ENCODE measurements at regions not wholly inside any gene's neighbourhood (a gene's known extent, or its start where the extent isn't known, plus 50 kb on each side); places are given as distances from the start of the nearest gene placed in this dataset.

DNA sequence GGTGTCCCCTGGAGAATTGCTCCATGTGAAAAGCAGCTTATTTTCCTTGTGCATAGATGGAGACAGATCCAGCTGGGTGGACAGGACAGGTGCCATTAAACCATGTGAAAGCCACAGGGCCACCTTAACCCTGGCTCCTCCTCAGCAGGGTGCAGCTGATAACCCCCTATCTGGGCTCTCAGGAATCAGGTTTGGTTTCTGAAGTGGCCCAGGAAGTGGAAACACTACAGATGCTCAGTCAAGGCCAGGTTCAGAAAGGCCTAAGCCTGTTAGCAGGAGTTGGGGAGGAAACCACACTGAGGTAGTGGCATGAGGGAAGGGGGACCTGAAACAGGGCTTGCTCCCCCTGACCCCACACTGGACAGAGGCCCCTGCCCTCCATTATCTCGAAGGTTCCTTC lies 217.0 kb downstream of the SPP2 start:
- TF ChIP-seq TAF1 (IDR thresholded peaks at IDR 0.05; ENCODE audit: low read depth, low read length) (no peak), POU2F2 (IDR thresholded peaks at IDR 0.05; ENCODE audit: low read depth, low read length) (no peak), SPI1 (IDR thresholded peaks at IDR 0.05; ENCODE audit: low read depth, low read length) (no peak), PAX5 (IDR thresholded peaks at IDR 0.05; ENCODE audit: insufficient read depth, low read length, severe bottlenecking) (no peak), POLR2A (IDR thresholded peaks at IDR 0.05; ENCODE audit: low read depth, low read length) (no peak), POLR2AphosphoS5 (IDR thresholded peaks at IDR 0.05; ENCODE audit: low read depth, low read length) (no peak)
- no peak for FAIRE-seq
- no peak for DNase-seq (ENCODE audit: insufficient read length, low spot score)

DNA sequence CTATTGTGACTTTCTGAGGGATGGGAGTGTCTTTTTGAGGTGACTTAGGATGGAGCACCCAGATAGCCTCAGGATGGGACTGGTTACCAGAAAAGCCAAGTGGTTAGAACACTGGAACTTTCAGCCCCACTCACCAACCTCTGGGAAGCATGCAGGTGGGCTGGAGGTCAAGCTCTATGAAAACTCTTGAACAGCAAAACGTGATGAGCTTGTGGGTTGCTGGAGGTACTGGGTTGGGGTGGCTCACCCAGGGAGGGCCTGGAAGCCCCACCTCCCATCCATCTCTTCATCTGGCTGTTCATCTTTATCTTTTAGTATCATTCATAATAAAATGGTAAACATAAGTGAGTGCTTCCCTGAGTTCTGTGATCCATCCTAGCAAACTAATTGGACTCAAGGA lies 216.4 kb downstream of the SPP2 start:
- FAIRE-seq (no peak), DNase-seq (ENCODE audit: insufficient read length, low spot score) (no peak)
- TF ChIP-seq POLR2A (IDR thresholded peaks at IDR 0.05; ENCODE audit: low read depth, low read length): no peak
- no peak for TF ChIP-seq PAX5 (IDR thresholded peaks at IDR 0.05; ENCODE audit: insufficient read depth, low read length, severe bottlenecking)
- TF ChIP-seq TAF1 (IDR thresholded peaks at IDR 0.05; ENCODE audit: low read depth, low read length): no peak
- TF ChIP-seq SPI1 (IDR thresholded peaks at IDR 0.05; ENCODE audit: low read depth, low read length): no peak
- TF ChIP-seq POU2F2 (IDR thresholded peaks at IDR 0.05; ENCODE audit: low read depth, low read length): no peak
- no peak for TF ChIP-seq POLR2AphosphoS5 (IDR thresholded peaks at IDR 0.05; ENCODE audit: low read depth, low read length)

DNA sequence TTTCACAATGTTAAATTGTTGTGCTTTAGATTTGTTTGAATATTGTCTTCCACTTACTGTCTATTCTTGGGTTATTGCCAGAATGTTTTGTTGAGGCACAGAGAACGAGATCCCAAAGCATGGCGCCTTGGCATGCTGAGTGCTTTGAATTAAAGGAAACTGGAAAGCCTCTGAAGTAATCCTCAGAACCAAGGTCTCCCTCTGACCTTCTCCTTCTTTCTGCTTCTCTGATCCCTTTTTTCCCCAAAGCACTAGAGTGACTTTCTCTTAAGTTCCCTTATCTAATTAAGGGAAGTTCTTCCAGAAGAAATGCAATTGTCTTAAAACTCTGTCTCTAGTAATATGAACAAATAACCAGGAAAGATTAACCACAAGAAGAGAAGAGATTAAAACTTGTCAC lies 214.7 kb downstream of the SPP2 start:
- FAIRE-seq (no peak), DNase-seq (ENCODE audit: insufficient read length, low spot score) (no peak)
- TF ChIP-seq TAF1 (IDR thresholded peaks at IDR 0.05; ENCODE audit: low read depth, low read length) (no peak), SPI1 (IDR thresholded peaks at IDR 0.05; ENCODE audit: low read depth, low read length) (no peak), PAX5 (IDR thresholded peaks at IDR 0.05; ENCODE audit: insufficient read depth, low read length, severe bottlenecking) (no peak), POLR2AphosphoS5 (IDR thresholded peaks at IDR 0.05; ENCODE audit: low read depth, low read length) (no peak), POU2F2 (IDR thresholded peaks at IDR 0.05; ENCODE audit: low read depth, low read length) (no peak), POLR2A (IDR thresholded peaks at IDR 0.05; ENCODE audit: low read depth, low read length) (no peak)

DNA sequence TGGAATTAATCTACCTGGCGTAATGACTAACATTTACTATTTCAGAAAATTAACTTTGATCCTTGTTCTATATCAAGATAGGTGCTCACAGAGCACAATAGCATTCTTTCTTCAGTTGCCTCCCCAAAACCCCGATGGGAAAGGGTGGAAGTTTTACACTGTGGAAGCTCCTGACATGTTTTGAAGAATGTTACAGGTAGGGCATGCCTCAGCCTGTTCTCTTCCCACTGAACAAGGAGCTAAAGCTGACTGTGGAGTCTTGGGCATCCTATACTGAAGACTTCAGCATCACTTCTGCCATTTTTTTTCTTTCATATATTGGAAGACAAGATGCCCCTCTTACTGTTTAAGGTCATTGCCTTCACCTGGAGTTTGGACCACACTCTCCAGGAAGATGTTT lies 211.2 kb downstream of the SPP2 start:
- FAIRE-seq: no peak
- TF ChIP-seq POLR2AphosphoS5 (IDR thresholded peaks at IDR 0.05; ENCODE audit: low read depth, low read length) (no peak), PAX5 (IDR thresholded peaks at IDR 0.05; ENCODE audit: insufficient read depth, low read length, severe bottlenecking) (no peak), POU2F2 (IDR thresholded peaks at IDR 0.05; ENCODE audit: low read depth, low read length) (no peak), POLR2A (IDR thresholded peaks at IDR 0.05; ENCODE audit: low read depth, low read length) (no peak), SPI1 (IDR thresholded peaks at IDR 0.05; ENCODE audit: low read depth, low read length) (no peak), TAF1 (IDR thresholded peaks at IDR 0.05; ENCODE audit: low read depth, low read length) (no peak)
- no peak for DNase-seq (ENCODE audit: insufficient read length, low spot score)

DNA sequence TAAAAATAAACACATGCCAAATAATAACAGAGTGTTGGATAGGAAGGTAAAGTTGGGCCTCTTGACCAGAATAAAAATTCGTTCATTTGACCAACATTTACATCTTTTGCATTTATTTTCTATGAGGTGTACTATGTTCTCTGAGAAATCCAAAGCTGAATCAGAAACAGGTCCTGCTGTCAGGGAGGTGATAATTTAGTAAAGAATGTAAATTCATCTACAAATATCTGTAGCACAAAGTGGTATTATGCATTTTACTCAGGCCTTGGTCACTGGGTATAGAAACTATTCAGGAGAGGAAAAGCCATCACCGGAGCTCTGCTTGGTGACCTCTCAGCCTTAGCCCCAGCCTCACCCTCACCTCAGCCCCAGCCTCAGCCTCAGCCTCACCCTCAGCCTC lies 208.9 kb downstream of the SPP2 start:
- no peak for FAIRE-seq
- TF ChIP-seq POU2F2 (IDR thresholded peaks at IDR 0.05; ENCODE audit: low read depth, low read length): no peak
- TF ChIP-seq POLR2A (IDR thresholded peaks at IDR 0.05; ENCODE audit: low read depth, low read length): no peak
- TF ChIP-seq SPI1 (IDR thresholded peaks at IDR 0.05; ENCODE audit: low read depth, low read length): no peak
- TF ChIP-seq POLR2AphosphoS5 (IDR thresholded peaks at IDR 0.05; ENCODE audit: low read depth, low read length): no peak
- TF ChIP-seq TAF1 (IDR thresholded peaks at IDR 0.05; ENCODE audit: low read depth, low read length): no peak
- no peak for TF ChIP-seq PAX5 (IDR thresholded peaks at IDR 0.05; ENCODE audit: insufficient read depth, low read length, severe bottlenecking)
- no peak for DNase-seq (ENCODE audit: insufficient read length, low spot score)

DNA sequence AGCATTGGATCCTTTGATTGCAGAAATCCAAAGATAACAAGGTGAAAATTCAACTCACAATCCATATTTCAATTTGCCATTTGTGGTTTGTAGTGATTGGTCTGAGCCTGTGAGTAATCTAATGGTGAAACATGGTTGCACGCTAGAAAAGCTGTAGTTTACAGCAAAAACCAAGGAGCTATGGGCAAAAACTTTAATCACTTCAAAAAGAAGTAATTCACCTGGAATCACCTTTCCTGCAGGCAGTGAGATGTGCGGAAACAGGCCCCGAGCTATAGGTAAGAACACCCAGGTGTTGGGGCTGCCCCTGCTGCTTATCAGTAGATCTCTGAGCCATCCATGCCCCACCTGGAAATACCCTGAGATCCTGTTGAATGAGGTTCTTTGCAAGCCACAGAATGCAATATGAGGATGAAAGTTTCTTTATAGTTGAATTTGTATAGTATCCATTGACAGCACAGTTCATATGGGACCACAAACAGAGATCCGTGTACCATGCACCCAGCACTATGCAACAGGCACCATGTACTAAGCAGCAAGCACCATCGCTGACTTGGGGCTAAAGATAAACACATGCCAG lies 208.2 kb downstream of the SPP2 start:
- FAIRE-seq (no peak), DNase-seq (ENCODE audit: insufficient read length, low spot score) (no peak)
- TF ChIP-seq POLR2A (IDR thresholded peaks at IDR 0.05; ENCODE audit: low read depth, low read length) (no peak), POLR2AphosphoS5 (IDR thresholded peaks at IDR 0.05; ENCODE audit: low read depth, low read length) (no peak), SPI1 (IDR thresholded peaks at IDR 0.05; ENCODE audit: low read depth, low read length) (no peak), TAF1 (IDR thresholded peaks at IDR 0.05; ENCODE audit: low read depth, low read length) (no peak), PAX5 (IDR thresholded peaks at IDR 0.05; ENCODE audit: insufficient read depth, low read length, severe bottlenecking) (no peak), POU2F2 (IDR thresholded peaks at IDR 0.05; ENCODE audit: low read depth, low read length) (no peak)

DNA sequence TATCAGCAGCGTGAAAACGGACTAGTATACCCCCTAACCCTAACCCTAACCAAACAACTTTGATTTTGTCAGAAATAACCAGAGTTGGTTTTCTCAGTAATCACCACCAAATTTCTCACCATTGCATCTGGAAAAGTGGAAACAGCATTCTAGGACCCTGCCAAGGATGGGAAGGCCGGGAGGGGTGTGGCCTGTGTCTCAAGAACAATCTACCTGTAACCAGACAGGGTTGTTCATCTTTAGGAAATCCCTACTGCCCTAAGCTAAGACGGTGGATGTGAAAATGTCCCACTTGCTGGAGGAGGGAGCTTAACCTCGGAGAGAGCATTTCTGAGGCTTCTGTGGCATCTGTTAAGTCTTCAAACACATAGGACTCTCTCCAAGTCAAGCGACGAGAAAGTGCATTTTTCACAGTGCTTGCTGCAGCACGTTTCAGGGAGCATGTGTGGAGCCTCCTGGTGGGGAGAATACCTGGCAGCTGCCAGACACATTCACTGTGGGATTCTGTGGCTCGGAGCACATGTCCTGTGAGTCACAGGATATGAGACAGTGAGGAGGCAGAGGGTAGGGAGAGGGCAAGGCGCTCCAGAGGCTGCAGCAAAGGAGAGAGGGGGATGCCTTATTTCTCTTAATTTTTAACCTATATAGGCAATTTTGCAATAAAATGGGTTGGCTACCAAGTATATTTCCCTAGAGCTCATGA lies 207.5 kb downstream of the SPP2 start:
- no peak for FAIRE-seq
- TF ChIP-seq TAF1 (IDR thresholded peaks at IDR 0.05; ENCODE audit: low read depth, low read length) (no peak), POLR2AphosphoS5 (IDR thresholded peaks at IDR 0.05; ENCODE audit: low read depth, low read length) (no peak), POLR2A (IDR thresholded peaks at IDR 0.05; ENCODE audit: low read depth, low read length) (no peak), PAX5 (IDR thresholded peaks at IDR 0.05; ENCODE audit: insufficient read depth, low read length, severe bottlenecking) (no peak)
- DNase-seq (ENCODE audit: insufficient read length, low spot score): no peak

DNA sequence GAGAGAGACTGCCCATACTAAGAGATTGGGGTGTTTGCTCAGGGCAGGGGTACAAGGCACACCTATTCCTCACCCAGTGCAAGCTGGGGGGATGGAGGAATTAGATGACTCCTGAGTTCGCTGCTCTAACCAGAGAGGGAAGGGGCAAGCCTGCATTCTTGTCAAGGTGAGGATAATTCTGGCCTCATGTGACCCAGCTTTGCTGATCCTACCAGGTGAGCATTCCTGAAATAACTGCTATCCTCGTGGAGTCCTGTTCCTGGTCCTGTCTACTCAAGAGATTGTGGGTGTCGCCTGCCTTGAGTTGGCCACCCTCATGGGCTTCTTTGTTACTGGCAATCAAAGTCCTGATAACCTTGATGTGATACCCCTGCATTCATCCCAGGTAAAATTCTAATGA lies 206.0 kb downstream of the SPP2 start:
- no peak for FAIRE-seq
- no peak for DNase-seq (ENCODE audit: insufficient read length, low spot score)
- TF ChIP-seq POLR2A (IDR thresholded peaks at IDR 0.05; ENCODE audit: low read depth, low read length) (no peak), POU2F2 (IDR thresholded peaks at IDR 0.05; ENCODE audit: low read depth, low read length) (no peak), TAF1 (IDR thresholded peaks at IDR 0.05; ENCODE audit: low read depth, low read length) (no peak), PAX5 (IDR thresholded peaks at IDR 0.05; ENCODE audit: insufficient read depth, low read length, severe bottlenecking) (no peak)

DNA sequence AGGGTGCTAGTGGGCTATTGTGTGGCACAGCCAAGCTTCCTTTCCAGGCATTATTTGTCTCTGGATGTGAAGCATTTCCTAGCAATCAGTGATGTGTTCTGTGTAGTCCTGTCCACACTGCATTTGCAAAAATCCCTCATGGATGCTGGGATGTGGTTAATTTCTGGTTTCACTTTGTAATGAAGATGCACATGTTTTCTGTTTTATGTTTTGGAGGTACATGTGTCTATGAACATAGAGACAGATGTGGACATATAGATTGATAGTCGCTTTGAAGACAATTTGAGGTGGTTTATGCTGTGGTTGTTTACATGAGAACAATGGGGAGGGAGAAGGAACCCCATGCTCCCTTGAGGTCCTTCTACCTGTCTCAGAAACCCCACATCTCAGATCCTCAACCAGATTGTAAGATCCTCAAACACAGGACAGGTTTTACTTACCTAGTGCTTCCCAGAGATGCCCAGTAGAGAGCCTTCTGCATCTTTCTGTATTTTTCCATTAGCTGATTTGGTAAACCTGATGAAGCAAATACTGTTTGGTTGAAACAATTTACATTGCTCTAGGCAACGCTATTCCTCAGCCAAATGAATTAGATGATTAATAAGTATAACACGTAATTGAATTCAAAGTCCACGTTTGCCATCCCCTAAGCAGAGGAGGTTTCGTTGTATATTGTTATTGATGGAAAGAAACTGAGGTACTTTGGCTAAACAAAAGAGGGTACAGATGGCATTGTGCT lies 204.4 kb downstream of the SPP2 start:
- DNase-seq (ENCODE audit: insufficient read length, low spot score): no peak
- FAIRE-seq: no peak

More for the DNA sequence above, 204.4 kb downstream of the SPP2 start:
- no peak for TF ChIP-seq POLR2A (IDR thresholded peaks at IDR 0.05; ENCODE audit: low read depth, low read length)
- TF ChIP-seq SPI1 (IDR thresholded peaks at IDR 0.05; ENCODE audit: low read depth, low read length): no peak
- no peak for TF ChIP-seq POU2F2 (IDR thresholded peaks at IDR 0.05; ENCODE audit: low read depth, low read length)
- no peak for TF ChIP-seq POLR2AphosphoS5 (IDR thresholded peaks at IDR 0.05; ENCODE audit: low read depth, low read length)
- TF ChIP-seq PAX5 (IDR thresholded peaks at IDR 0.05; ENCODE audit: insufficient read depth, low read length, severe bottlenecking): no peak
- TF ChIP-seq TAF1 (IDR thresholded peaks at IDR 0.05; ENCODE audit: low read depth, low read length): no peak
